H9 (cell line): ENCODE measurements at regions not wholly inside any gene's neighbourhood (a gene's known extent, or its start where the extent isn't known, plus 50 kb on each side); places are given as distances from the start of the nearest gene placed in this dataset.

Experiments
- DNase-seq: peaks from one replicate; pipeline ENCODE4 v3.0.0-alpha.2; 2017
- H2AFZ ChIP-seq: one replicate; pipeline ENCODE4 v1.6.1; 2013; ENCODE audit warnings: mild to moderate bottlenecking, low read length, control low read depth, moderate library complexity
- H2AK5ac ChIP-seq: 2 replicates; pipeline ENCODE4 v1.6.1; 2013; ENCODE audit warnings: low read length, control low read depth, mixed read lengths; ENCODE audit not compliant: insufficient read length
- H2BK120ac ChIP-seq: one replicate; pipeline ENCODE4 v1.6.1; 2013; ENCODE audit warnings: low read depth, mild to moderate bottlenecking, low read length, control low read depth, inconsistent platforms; ENCODE audit not compliant: poor library complexity, severe bottlenecking
- H2BK12ac ChIP-seq: 2 replicates; pipeline ENCODE4 v1.6.1; 2013; ENCODE audit warnings: low read length, control low read depth, mixed read lengths, low read depth; ENCODE audit not compliant: insufficient read length
- H2BK15ac ChIP-seq: 2 replicates; pipeline ENCODE4 v1.6.1; 2013; ENCODE audit warnings: low read depth, low read length, control low read depth
- H2BK20ac ChIP-seq: one replicate; pipeline ENCODE4 v1.6.1; 2013; ENCODE audit warnings: low read depth, mild to moderate bottlenecking, low read length, control low read depth, inconsistent platforms; ENCODE audit not compliant: poor library complexity, severe bottlenecking
- H2BK5ac ChIP-seq: 2 replicates; pipeline ENCODE4 v1.6.1; 2013; ENCODE audit warnings: low read length, control low read depth, mixed read lengths; ENCODE audit not compliant: insufficient read length
- H3K14ac ChIP-seq: 2 replicates; pipeline ENCODE4 v1.6.1; 2013; ENCODE audit warnings: low read length, control low read depth; ENCODE audit not compliant: insufficient read depth
- H3K18ac ChIP-seq: 2 replicates; pipeline ENCODE4 v1.6.1; 2013; ENCODE audit warnings: low read depth, mild to moderate bottlenecking, mixed read lengths, low read length, control low read depth; ENCODE audit not compliant: insufficient read length
- H3K23ac ChIP-seq: 2 replicates; pipeline ENCODE4 v1.6.1; 2013; ENCODE audit warnings: low read length, control low read depth, mixed read lengths, low read depth; ENCODE audit not compliant: insufficient read length
- H3K23me2 ChIP-seq: 2 replicates; pipeline ENCODE4 v1.6.1; 2013; ENCODE audit warnings: low read depth, mild to moderate bottlenecking, mixed read lengths, low read length, control low read depth; ENCODE audit not compliant: insufficient read length, poor library complexity, severe bottlenecking
- H3K27ac ChIP-seq: 2 replicates; pipeline ENCODE4 v1.5.1; 2013; ENCODE audit warnings: low read length, control low read depth, mixed read lengths, low read depth; ENCODE audit not compliant: insufficient read length
- H3K27me3 ChIP-seq: 2 replicates; pipeline ENCODE4 v1.6.1; 2013; ENCODE audit warnings: low read length, control low read depth, inconsistent platforms; ENCODE audit not compliant: insufficient read depth
- H3K4ac ChIP-seq: 2 replicates; pipeline ENCODE4 v1.6.1; 2013; ENCODE audit warnings: low read depth, mild to moderate bottlenecking, control low read depth, inconsistent platforms, low read length, moderate library complexity
- H3K4me1 ChIP-seq: 2 replicates; pipeline ENCODE4 v1.6.1; 2013; ENCODE audit warnings: low read length, control low read depth, inconsistent platforms; ENCODE audit not compliant: insufficient read depth
- H3K4me2 ChIP-seq: 2 replicates; pipeline ENCODE4 v1.6.1; 2013; ENCODE audit warnings: low read length, control low read depth, mixed read lengths; ENCODE audit not compliant: insufficient read length, insufficient read depth
- H3K56ac ChIP-seq: 2 replicates; pipeline ENCODE4 v1.6.1; 2013; ENCODE audit warnings: low read depth, mild to moderate bottlenecking, mixed read lengths, low read length, control low read depth; ENCODE audit not compliant: insufficient read length
- H3K79me1 ChIP-seq: 2 replicates; pipeline ENCODE4 v1.6.1; 2013; ENCODE audit warnings: low read depth, mild to moderate bottlenecking, moderate library complexity, low read length, control low read depth, inconsistent platforms; ENCODE audit not compliant: insufficient read depth, poor library complexity, severe bottlenecking
- H3K79me2 ChIP-seq: 2 replicates; pipeline ENCODE4 v1.6.1; 2013; ENCODE audit warnings: low read length, control low read depth, inconsistent platforms; ENCODE audit not compliant: insufficient read depth
- H3K9ac ChIP-seq: 2 replicates; pipeline ENCODE4 v1.6.1; 2013; ENCODE audit warnings: low read length, control low read depth, mixed read lengths; ENCODE audit not compliant: insufficient read length; ENCODE audit errors: extremely low read depth
- H3K9me3 ChIP-seq: one replicate; pipeline ENCODE4 v1.6.1; 2013; ENCODE audit warnings: low read depth, low read length, inconsistent platforms; ENCODE audit not compliant: control insufficient read depth
- H3T11ph ChIP-seq: one replicate; pipeline ENCODE4 v1.6.1; 2013; ENCODE audit warnings: mild to moderate bottlenecking, low read length, control low read depth, inconsistent platforms
- H4K20me1 ChIP-seq: one replicate; pipeline ENCODE4 v1.6.1; 2013; ENCODE audit not compliant: control insufficient read depth, insufficient read length, insufficient read depth
- H4K5ac ChIP-seq: 2 replicates; pipeline ENCODE4 v1.6.1; 2013; ENCODE audit warnings: low read depth, mild to moderate bottlenecking, mixed read lengths, low read length, control low read depth; ENCODE audit not compliant: insufficient read length
- H4K8ac ChIP-seq: replicated peaks from 2 replicates; pipeline ENCODE4 v1.6.1; 2013; ENCODE audit warnings: low read length, control low read depth, mixed read lengths, low read depth; ENCODE audit not compliant: insufficient read length
- H4K91ac ChIP-seq: 2 replicates; pipeline ENCODE4 v1.6.1; 2013; ENCODE audit warnings: low read depth, mild to moderate bottlenecking, moderate library complexity, mixed read lengths, low read length, control low read depth; ENCODE audit not compliant: insufficient read length
- H3K27ac Mint-ChIP-seq, 3 experiments: 2 replicates in 2 of 3; 3 replicates in 1 of 3; pipeline ENCODE4 v1.8.0; 2020 to 2021; ENCODE audit warnings: mixed read lengths in 3 of 3, mild to moderate bottlenecking in 1 of 3, moderate library complexity in 1 of 3
- H3K27me3 Mint-ChIP-seq: 2 replicates; pipeline ENCODE4 v1.8.0; 2021; ENCODE audit warnings: low read depth, mild to moderate bottlenecking, moderate library complexity, mixed read lengths
- H3K36me3 Mint-ChIP-seq, 3 experiments: 2 replicates in 2 of 3; 3 replicates in 1 of 3; pipeline ENCODE4 v1.8.0; 2020 to 2021; ENCODE audit warnings: low read depth in 3 of 3, mixed read lengths in 3 of 3; ENCODE audit not compliant: insufficient read depth in 1 of 3
- H3K4me1 Mint-ChIP-seq, 2 experiments: 2 replicates each; pipeline ENCODE4 v1.8.0; 2020; ENCODE audit warnings: mixed read lengths in 2 of 2
- H3K4me3 Mint-ChIP-seq, 2 experiments: 2 replicates in 1 of 2; 3 replicates in 1 of 2; pipeline ENCODE4 v1.8.0; 2020 to 2021; ENCODE audit warnings: mild to moderate bottlenecking in 2 of 2, mixed read lengths in 2 of 2, moderate library complexity in 1 of 2
- H3K9me3 Mint-ChIP-seq, 2 experiments: 2 replicates in 1 of 2; 3 replicates in 1 of 2; pipeline ENCODE4 v1.8.0; 2020; ENCODE audit warnings: mild to moderate bottlenecking in 2 of 2, mixed read lengths in 2 of 2, moderate library complexity in 1 of 2
- CTCF ChIP-seq: fragments of 200-600 bp; sonication (generic); conservative IDR thresholded peaks from 3 replicates; pipeline ENCODE4 v1.8.0; 2021; ENCODE audit warnings: antibody characterized with exemption, mild to moderate bottlenecking
- WGBS: extraction: QIAGEN DNeasy Blood & Tissue Kit; methylation state at CpG from one replicate; pipeline ENCODE4 v1.1.7; 2013; ENCODE audit warnings: missing lambda C conversion rate, low lambda C conversion rate, mixed read lengths; ENCODE audit not compliant: insufficient read length; ENCODE audit errors: extremely low coverage; 5-methylcytosine and 5-hydroxymethylcytosine counted together

GRCh38 chr15:100703671-100704070 lies 101.3 kb downstream of the ASB7 start:
- no peak overlapping the region for H2BK5ac ChIP-seq
- H3K4me3 Mint-ChIP-seq: no peak overlapping the region
- DNase-seq: no peak
- no peaks in the 10 kb centered on the region for H3K23me2 ChIP-seq
- H3K4me2 ChIP-seq: no peak overlapping the region
- no peaks in the 10 kb centered on the region for H3K79me1 ChIP-seq
- TF ChIP-seq CTCF: no peak
- H3K18ac ChIP-seq: no peak overlapping the region
- H3K27ac Mint-ChIP-seq: no peak overlapping the region; a peak in 1 of 7 replicates
- H3K79me2 ChIP-seq: no peaks in the 10 kb centered on the region
- no peaks in the 10 kb centered on the region for H3K9me3 ChIP-seq
- no peak overlapping the region for H3K9ac ChIP-seq
- no peak overlapping the region for H2BK12ac ChIP-seq
- H4K91ac ChIP-seq: no peak overlapping the region
- H3K4me1 Mint-ChIP-seq: no peaks in the 10 kb centered on the region
- no peak overlapping the region for H2BK15ac ChIP-seq
- no peak overlapping the region for H3K14ac ChIP-seq
- H3K4ac ChIP-seq: no peak overlapping the region
- no peak overlapping the region for H2AK5ac ChIP-seq
- no peaks in the 10 kb centered on the region for H3K4me1 ChIP-seq
- no CpG with 5 or more reads among the region's 10 CpGs for WGBS
- peaks cover 0 to 2% (median 0%) of the 10 kb centered on the region in 3 experiments; a peak in 3 of 7 replicates for H3K36me3 Mint-ChIP-seq
- no peak overlapping the region for H3K56ac ChIP-seq
- no peak overlapping the region for H2BK20ac ChIP-seq
- H3K23ac ChIP-seq: no peak overlapping the region
- no peak overlapping the region for H3T11ph ChIP-seq
- no peaks in the 10 kb centered on the region for H3K27me3 ChIP-seq
- H4K20me1 ChIP-seq: no peaks in the 10 kb centered on the region
- no peak overlapping the region for H2BK120ac ChIP-seq
- no peak overlapping the region for H4K5ac ChIP-seq
- H3K27ac ChIP-seq: no peak overlapping the region
- H4K8ac ChIP-seq: no peak overlapping the region
- H3K9me3 Mint-ChIP-seq: peaks cover 0 to 9% of the 10 kb centered on the region in 2 experiments; a peak in 4 of 5 replicates
- H3K27me3 Mint-ChIP-seq: peaks cover 2% of the 10 kb centered on the region
- H2AFZ ChIP-seq: no peak overlapping the region
